ENCODE measurements at regions not wholly inside any gene's neighbourhood (a gene's known extent, or its start where the extent isn't known, plus 50 kb on each side); places are given as distances from the start of the nearest gene placed in this dataset.

DNA sequence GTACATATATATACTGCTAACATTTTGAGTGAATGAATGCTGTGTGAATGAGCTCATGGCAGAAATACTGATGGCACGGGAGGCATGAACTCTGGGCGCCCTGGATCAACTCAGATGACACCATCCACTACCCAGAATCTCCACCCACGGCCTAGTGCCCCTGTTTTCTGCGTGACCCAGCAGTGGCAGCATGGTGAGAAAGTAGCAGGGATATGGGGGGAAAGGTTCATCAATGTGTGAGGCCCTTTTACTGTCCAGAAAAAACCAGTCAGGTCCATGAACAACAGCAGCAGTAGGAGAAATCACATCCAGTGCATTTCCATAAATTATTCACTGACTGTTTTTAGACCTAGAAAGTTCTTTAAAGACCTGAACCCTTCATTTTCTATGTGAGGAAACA, 391.0 kb upstream of the NRP1 start:
- no peak overlapping the region for H3K4me3 ChIP-seq
- ATAC-seq (no peak), DNase-seq (no peak)
- intact Hi-C loops (cut with DNase I): no loop called here
- TF ChIP-seq POLR2A (IDR thresholded peaks at IDR 0.05): no peak
- TF ChIP-seq, protein P1, sequence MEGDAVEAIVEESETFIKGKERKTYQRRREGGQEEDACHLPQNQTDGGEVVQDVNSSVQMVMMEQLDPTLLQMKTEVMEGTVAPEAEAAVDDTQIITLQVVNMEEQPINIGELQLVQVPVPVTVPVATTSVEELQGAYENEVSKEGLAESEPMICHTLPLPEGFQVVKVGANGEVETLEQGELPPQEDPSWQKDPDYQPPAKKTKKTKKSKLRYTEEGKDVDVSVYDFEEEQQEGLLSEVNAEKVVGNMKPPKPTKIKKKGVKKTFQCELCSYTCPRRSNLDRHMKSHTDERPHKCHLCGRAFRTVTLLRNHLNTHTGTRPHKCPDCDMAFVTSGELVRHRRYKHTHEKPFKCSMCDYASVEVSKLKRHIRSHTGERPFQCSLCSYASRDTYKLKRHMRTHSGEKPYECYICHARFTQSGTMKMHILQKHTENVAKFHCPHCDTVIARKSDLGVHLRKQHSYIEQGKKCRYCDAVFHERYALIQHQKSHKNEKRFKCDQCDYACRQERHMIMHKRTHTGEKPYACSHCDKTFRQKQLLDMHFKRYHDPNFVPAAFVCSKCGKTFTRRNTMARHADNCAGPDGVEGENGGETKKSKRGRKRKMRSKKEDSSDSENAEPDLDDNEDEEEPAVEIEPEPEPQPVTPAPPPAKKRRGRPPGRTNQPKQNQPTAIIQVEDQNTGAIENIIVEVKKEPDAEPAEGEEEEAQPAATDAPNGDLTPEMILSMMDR (IDR thresholded peaks at IDR 0.05): no peak
- no peaks in the 10 kb centered on the region for H3K4me1 ChIP-seq
- no peaks in the 10 kb centered on the region for H3K27me3 ChIP-seq
- no peak overlapping the region for H3K27ac ChIP-seq
- WGBS (ENCODE audit: insufficient coverage, low coverage, low lambda C conversion rate, missing lambda C conversion rate): 68% methylated on average over 3 of the region's 4 CpGs
- H3K36me3 ChIP-seq: no peaks in the 10 kb centered on the region
- H3K9me3 ChIP-seq: no peaks in the 10 kb centered on the region

DNA sequence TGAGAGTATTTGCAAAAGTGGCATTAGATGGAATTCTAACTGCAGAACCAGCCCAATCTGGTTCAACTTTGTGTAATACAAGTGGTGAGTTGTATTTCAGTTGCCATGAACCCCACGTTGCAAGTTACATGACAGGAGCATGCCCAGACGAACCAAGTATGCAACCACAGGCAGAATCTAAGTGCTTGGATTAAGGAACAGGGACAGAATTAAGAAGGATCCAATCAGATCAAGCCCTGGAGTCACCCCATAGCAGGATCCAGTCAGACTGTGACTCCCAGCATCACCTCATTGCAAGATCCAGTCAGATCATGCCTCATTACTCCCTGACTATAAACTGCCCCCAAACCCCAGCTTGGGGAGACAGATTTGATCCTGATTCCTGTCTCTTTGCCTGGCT, 388.7 kb upstream of the NRP1 start:
- Histone ChIP-seq H3K4me1 (no peaks in the 10 kb centered on the region), H3K27ac (no peak overlapping the region), H3K9me3 (no peaks in the 10 kb centered on the region), H3K27me3 (no peaks in the 10 kb centered on the region), H3K4me3 (no peak overlapping the region), H3K36me3 (no peaks in the 10 kb centered on the region)
- 39% methylated on average over 2 of the region's 2 CpGs for WGBS (ENCODE audit: insufficient coverage, low coverage, low lambda C conversion rate, missing lambda C conversion rate)
- TF ChIP-seq POLR2A (IDR thresholded peaks at IDR 0.05): no peak
- TF ChIP-seq, protein P1 (IDR thresholded peaks at IDR 0.05): no peak
- no peak for ATAC-seq
- intact Hi-C loops (cut with DNase I): no loop called here
- DNase-seq: no peak

DNA sequence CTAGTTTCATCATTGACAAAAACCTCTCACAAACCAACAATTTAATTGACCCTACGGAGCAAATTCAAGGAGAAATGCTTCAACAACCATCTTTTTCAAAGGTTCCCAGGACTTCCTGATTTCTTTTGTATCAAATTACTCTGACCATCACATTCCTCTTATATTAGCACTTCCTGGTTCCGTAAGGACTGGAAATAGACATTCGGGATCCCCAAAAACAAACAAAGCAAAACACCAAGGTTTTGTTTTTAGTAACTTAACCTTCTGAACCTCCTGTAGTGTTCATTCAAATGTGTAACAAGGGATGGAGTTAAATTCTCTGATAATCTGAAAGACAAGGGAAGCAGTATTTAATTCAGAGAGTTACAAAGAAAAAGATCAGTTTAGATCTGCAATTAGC, 387.6 kb upstream of the NRP1 start:
- Histone ChIP-seq H3K4me3 (no peak overlapping the region), H3K9me3 (no peaks in the 10 kb centered on the region), H3K4me1 (no peaks in the 10 kb centered on the region), H3K27me3 (no peaks in the 10 kb centered on the region), H3K27ac (no peak overlapping the region), H3K36me3 (no peaks in the 10 kb centered on the region)
- peak in 1 of 4 donors; percentile 23 for ATAC-seq
- DNase-seq: no peak
- 41% methylated on average over 3 of the region's 3 CpGs for WGBS (ENCODE audit: insufficient coverage, low coverage, low lambda C conversion rate, missing lambda C conversion rate)
- intact Hi-C loops (cut with DNase I): no loop called here
- no peak for TF ChIP-seq POLR2A (IDR thresholded peaks at IDR 0.05)
- TF ChIP-seq, protein P1 (IDR thresholded peaks at IDR 0.05): no peak

DNA sequence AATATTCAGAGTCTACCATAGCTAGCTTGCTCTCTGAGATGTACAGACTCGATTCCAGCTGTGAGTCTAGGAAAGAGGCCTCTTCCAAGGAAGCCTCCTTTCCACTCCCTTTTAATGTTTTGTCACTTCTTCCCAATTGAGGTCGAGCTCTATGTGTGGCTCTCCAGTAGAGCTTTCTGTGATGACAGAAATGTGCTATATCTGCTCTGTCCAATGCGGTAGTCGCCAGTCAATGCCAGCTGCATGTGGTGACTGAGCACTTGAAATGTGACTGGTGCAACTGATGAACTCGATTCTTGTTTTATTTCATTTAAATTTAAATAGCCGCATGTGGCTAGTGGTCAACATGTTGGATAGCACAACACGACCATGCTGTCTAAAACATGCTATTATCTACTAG, 387.0 kb upstream of the NRP1 start:
- Histone ChIP-seq H3K36me3 (no peaks in the 10 kb centered on the region), H3K4me3 (no peak overlapping the region), H3K4me1 (no peaks in the 10 kb centered on the region), H3K9me3 (no peaks in the 10 kb centered on the region), H3K27ac (no peak overlapping the region), H3K27me3 (no peaks in the 10 kb centered on the region)
- DNase-seq (no peak), ATAC-seq (no peak)
- WGBS (ENCODE audit: insufficient coverage, low coverage, low lambda C conversion rate, missing lambda C conversion rate): 66% methylated on average over 7 of the region's 7 CpGs
- intact Hi-C loops (cut with DNase I): no loop called here
- TF ChIP-seq, protein P1 (IDR thresholded peaks at IDR 0.05): no peak
- no peak for TF ChIP-seq POLR2A (IDR thresholded peaks at IDR 0.05)

DNA sequence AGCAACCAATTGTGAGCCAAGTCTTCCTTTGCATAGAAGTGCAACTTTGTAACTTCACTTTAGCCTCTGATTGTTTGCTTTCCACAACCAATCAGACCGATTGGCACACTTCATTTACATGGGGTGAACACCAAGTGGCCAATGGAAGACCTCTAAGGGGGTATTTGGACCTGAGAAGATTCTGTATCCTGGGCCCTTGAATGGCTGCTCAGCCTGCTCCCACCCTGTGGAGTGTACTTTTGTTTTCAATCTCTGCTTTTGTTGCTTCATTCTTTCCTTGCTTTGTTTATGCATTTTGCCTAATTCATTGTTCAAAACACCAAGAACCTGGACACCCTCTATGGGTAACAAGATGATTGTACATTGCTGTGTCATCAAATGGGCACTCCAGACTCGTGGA, 385.7 kb upstream of the NRP1 start:
- Histone ChIP-seq H3K9me3 (no peaks in the 10 kb centered on the region), H3K27me3 (no peaks in the 10 kb centered on the region), H3K27ac (no peak overlapping the region), H3K4me3 (no peak overlapping the region), H3K4me1 (no peaks in the 10 kb centered on the region), H3K36me3 (no peaks in the 10 kb centered on the region)
- DNase-seq (no peak), ATAC-seq (no peak)
- intact Hi-C loops (cut with DNase I): no loop called here
- TF ChIP-seq, protein P1 (IDR thresholded peaks at IDR 0.05): no peak
- TF ChIP-seq POLR2A (IDR thresholded peaks at IDR 0.05): no peak
- 90% methylated on average over 2 of the region's 2 CpGs for WGBS (ENCODE audit: insufficient coverage, low coverage, low lambda C conversion rate, missing lambda C conversion rate)

Measured in right lobe of liver (tissue), 6 donors.